Choroid plexus epithelial cell (primary cell): ENCODE measurements at regions not wholly inside any gene's neighbourhood (a gene's known extent, or its start where the extent isn't known, plus 50 kb on each side); places are given as distances from the start of the nearest gene placed in this dataset.

Experiments used
- DNase-seq: peaks from one replicate; pipeline ENCODE4 v3.0.0-alpha.2; 2010; ENCODE audit warnings: low read depth
- H3K4me3 ChIP-seq: 2 replicates; pipeline ENCODE4 v1.5.1; 2011; ENCODE audit warnings: low read depth, mild to moderate bottlenecking, control low read depth, low read length, moderate library complexity
- CTCF ChIP-seq: conservative IDR thresholded peaks from 2 replicates; pipeline ENCODE4 v1.5.1; 2011; ENCODE audit warnings: low read depth, mild to moderate bottlenecking, control low read depth, inconsistent platforms, low read length, moderate library complexity

GRCh38 chr2:60400462-60401246, 152.8 kb downstream of the BCL11A start:
- DNase-seq, result no peak
- no peak for TF ChIP-seq CTCF

GRCh38 chr2:60394463-60394862, 159.0 kb downstream of the BCL11A start:
- H3K4me3 ChIP-seq, result no peak overlapping the region
- TF ChIP-seq CTCF, result no peak
- no peak for DNase-seq

More at GRCh38 chr2:60400462-60401246, 152.8 kb downstream of the BCL11A start:
- H3K4me3 ChIP-seq, result no peak overlapping the region

GRCh38 chr2:60391649-60392375, 161.6 kb downstream of the BCL11A start:
- TF ChIP-seq CTCF, result no peak
- DNase-seq, result no peak
- H3K4me3 ChIP-seq, result no peak overlapping the region

- no peak for TF ChIP-seq CTCF
- no peak for DNase-seq
- no peak overlapping the region for H3K4me3 ChIP-seq
Observed at GRCh38 chr2:60391230-60391629, 162.2 kb downstream of the BCL11A start.

- DNase-seq, result no peak
- no peak overlapping the region for H3K4me3 ChIP-seq
- no peak for TF ChIP-seq CTCF
Observed at GRCh38 chr2:60386436-60386835, 167.0 kb downstream of the BCL11A start.

- no peak overlapping the region for H3K4me3 ChIP-seq
- TF ChIP-seq CTCF, result no peak
- no peak for DNase-seq
Observed at GRCh38 chr2:60385648-60386047, 167.8 kb downstream of the BCL11A start.
